Activated CD8-positive, alpha-beta memory T cell treated with anti-CD3 and anti-CD28 coated beads for 36 hours (primary cell): ENCODE measurements at regions not wholly inside any gene's neighbourhood (a gene's known extent, or its start where the extent isn't known, plus 50 kb on each side); places are given as distances from the start of the nearest gene placed in this dataset.

Experiments used
- CTCF ChIA-PET: fragments of 350-600 bp; sonication (Branson Sonifier 250); formaldehyde crosslinking; loops from one replicate; lab custom pipeline; 2021; ENCODE audit warnings: antibody characterized with exemption; lab: Charles Lee
- POLR2A ChIA-PET: fragments of 350-600 bp; sonication (Branson Sonifier 250); formaldehyde crosslinking; loops from one replicate; lab custom pipeline; 2021; ENCODE audit warnings: antibody characterized with exemption; lab: Charles Lee

- ChIA-PET POLR2A (no interaction called here), CTCF (no interaction called here)
Measured at GRCh38 chr18:76689646-76690264, 132.6 kb upstream of the ZNF236 start.

DNA sequence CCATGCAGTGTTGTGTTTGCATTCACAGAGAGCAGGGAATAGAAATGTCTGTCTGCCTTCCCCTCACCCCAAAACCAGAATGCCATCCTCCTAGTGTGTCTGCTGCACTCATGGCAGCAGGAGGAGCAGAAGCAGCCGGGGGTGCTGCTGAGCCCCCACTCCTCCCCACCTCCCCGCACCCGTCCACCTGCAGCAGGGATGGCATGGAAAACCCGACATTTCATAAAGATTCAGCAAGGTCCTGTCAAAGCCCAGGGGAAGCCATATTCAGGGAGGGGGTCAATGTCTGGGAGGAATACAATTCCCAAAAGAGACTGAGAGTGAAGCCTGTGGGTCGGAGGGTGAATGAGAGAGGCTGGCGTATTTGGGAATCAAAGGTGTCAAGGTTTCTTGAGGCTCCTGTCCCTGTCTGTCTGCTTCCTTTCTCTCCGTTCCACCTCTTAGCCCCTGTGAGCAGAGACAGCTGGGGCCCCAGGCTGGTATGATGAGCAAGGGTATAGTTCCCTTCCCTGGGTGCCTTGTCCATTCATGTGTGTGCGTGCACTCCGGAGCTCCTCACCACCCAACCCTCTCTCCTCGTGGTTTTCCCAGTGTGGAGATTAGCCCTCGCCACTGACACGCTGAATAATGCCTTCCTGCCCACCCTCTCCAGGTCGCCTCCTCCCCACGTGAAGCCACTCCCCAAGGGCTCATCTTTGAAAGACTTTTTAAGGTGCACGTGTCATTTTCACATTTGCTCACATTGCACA is 133.5 kb upstream of the ZNF236 start:
- ChIA-PET POLR2A (no interaction called here), CTCF (no interaction called here)

DNA sequence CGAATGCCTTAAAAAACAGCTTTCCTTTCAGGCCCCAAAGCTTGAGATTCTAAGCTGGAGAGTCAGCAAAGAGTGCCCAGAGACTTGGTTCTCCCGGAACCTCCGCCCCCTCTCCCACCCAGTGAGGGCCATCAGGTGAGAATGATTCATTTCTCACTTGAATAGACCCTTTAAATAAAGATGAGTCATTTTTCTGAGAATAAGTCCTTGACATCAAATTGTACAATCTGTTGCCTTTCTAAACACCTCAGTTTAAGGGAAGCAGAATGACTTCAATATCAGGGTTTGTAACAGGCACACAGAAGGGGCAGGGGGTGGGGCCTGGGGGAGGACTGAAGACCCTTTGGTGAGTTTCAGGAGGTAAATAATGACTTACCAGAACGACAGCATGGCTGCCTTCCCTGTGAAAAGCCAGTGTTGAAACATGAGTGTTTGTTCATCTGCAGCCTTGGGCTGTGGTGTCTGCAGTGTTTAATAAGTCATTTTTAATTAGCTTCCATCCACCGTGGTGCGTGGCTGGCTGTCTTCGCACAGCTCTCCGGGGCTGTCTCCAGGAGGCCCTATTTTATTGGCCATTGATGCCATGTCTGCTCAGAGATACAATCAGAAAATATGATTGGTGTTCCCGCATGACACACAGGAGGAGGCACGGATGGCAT is 134.9 kb upstream of the ZNF236 start:
- ChIA-PET CTCF (interaction anchor here (0.6 to 0.7 kb wide), 2 partner anchors 12 to 13 kb away, joined by 3 to 5 read pairs; no protein-coding TSS in a partner anchor), POLR2A (no interaction called here)

DNA sequence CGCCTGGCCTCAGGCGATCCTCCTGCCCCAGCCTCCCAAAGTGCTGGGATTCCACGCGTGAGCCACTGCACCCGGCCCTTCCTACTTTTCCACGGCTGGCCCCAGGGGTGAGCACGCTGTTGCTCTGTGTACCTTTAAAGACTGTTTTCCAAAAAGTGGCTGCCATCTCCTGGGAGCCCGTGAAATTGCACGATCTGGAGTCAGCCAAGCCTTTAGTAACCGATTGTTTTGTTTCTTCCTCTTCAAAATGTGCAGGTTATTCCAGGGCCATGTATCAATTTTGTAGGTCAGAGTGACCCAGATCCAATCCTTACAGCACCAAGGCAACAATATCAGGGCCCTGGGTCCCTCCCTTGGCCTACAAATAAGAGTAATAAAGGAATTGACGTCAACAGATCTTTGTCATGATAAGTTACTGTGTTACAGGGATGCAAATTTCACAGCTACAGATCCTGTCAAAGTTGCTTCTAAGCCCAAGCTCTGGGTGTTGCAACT is 135.6 kb upstream of the ZNF236 start:
- ChIA-PET CTCF (interaction anchor here (0.7 kb wide), 1 partner anchor 13 kb away, joined by 5 read pairs; no protein-coding TSS in a partner anchor), POLR2A (no interaction called here)

GRCh38 chr18:76685860-76686259 is 136.5 kb upstream of the ZNF236 start:
- ChIA-PET POLR2A (interaction anchor here (0.6 kb wide), 1 partner anchor 275 kb away, joined by 5 read pairs; no protein-coding TSS in a partner anchor), CTCF (no interaction called here)

GRCh38 chr18:76685402-76685801 is 137.0 kb upstream of the ZNF236 start:
- ChIA-PET POLR2A (interaction anchor here (0.6 kb wide), 1 partner anchor 276 kb away, joined by 5 read pairs; no protein-coding TSS in a partner anchor), CTCF (no interaction called here)

DNA sequence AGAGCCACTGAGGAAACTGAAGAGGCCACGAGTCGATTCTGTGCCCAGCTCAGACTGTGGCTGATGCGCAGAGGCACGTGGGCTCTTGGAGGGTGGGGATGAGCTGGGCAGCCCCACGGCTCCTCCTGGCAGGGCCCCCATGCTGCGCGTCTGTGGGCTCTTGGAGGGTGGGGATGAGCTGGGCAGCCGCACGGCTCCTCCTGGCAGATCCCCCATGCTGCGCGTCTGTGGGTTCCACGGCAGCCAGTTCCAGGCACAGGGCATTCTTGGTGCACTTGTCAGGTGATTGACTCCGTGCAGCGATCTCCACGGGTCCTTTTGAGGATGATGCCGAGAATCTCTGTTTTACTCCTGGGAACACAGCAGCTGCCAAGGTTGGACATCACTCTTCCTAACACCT is 138.1 kb upstream of the ZNF236 start:
- POLR2A ChIA-PET, result no interaction called here
- CTCF ChIA-PET, result no interaction called here

DNA sequence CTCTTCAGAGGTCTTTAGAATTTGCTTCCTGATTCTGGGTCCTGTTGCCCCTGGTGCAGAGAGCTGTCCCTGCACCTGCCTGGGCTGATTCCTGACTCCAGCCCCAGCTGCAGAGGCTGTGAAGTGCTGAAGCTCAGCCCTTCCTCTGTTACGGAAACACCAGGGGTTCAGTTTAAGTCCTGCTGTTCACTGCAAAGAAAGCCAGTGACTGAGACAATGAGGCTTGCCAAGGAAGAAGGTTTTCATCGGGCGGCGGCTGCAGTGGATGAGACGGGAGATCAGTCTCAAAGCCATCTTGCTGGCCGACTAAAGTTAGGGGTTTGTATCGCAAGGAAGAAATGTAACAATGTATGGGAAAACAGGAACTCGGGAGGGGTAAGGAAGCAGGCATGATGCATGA is 142.4 kb upstream of the ZNF236 start:
- ChIA-PET CTCF (no interaction called here), POLR2A (no interaction called here)

- ChIA-PET POLR2A (no interaction called here), CTCF (no interaction called here)
Measured at GRCh38 chr18:76679259-76679658, 143.1 kb upstream of the ZNF236 start.

- POLR2A ChIA-PET, result no interaction called here
- CTCF ChIA-PET, result no interaction called here
Measured at GRCh38 chr18:76678248-76678647, 144.1 kb upstream of the ZNF236 start.

DNA sequence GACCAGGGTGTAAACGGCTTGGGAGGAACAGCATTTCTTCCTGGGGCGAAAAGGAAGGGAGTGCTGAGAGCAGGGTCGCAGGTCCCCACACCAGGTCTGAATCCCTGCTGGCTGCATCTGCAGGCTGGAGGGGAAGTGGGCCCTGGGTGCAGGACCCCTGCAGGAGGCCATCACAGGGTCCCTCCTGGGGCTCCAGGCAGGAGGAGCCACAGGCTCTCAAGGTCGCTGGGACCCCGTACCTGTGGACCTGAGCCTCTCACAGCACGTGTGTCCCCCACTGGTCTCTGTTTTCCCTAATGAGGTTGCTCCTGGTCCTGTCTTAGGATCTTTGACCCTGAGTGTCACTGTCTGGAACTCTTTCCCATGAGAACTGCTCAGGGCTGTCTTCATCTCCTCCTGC is 147.8 kb upstream of the ZNF236 start:
- CTCF ChIA-PET, result no interaction called here
- POLR2A ChIA-PET, result no interaction called here

- CTCF ChIA-PET, result no interaction called here
- POLR2A ChIA-PET, result no interaction called here
Measured at GRCh38 chr18:76673281-76674185, 148.8 kb upstream of the ZNF236 start.

DNA sequence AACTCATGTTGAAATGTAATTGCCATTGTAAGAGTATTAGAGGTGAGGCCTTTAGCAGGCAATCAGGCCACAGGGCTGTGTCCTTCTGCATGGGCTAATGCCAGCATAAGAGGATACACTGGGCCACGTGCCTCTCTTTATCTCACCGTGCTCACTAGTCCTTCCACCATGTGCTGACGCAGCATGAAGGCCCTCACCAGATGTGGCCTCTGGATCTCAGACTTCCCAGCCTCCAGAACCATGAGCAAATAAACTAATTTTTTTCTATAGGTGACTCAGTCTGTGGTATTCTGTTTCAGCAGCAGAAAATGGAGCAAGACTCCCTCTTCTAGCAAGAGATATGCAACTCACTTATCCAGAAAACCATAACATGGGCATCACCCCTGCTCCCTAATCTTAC is 149.7 kb upstream of the ZNF236 start:
- CTCF ChIA-PET, result no interaction called here
- POLR2A ChIA-PET, result no interaction called here

DNA sequence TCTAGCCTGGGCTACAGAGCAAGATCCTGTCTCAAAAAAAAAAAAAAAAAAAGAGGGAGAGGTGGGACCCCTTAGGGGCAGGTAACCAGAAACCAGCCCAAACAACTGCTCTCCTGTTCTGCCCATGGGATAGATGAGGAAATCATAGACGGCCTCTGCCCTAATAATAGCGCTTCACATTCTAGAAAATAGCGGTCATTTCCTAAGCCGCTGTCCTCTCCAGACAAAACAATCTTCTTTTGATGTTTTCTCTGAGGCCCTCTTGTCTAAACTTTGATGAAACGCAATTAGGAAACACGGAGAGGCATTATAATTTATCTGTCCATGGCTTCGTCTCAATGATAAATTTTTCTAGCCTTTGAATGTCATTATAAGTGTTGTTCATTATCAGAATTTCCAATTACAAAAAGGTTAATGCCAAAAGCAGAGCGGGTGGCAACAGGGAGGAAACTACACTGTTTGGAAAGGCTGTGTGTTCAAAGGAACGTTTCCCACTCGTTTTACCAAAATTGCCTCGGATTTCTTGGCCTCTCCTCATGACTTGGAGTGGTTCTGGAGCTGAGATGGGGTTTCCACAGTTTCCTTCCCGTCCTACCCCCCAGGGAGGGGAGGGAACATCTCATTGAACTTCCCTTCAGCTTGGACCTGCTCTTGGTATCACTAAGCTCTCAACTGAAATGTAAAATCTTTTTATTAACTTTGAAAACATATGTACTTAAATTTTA is 151.6 kb upstream of the ZNF236 start:
- CTCF ChIA-PET, result no interaction called here
- POLR2A ChIA-PET, result no interaction called here

GRCh38 chr18:76668546-76668945 is 153.8 kb upstream of the ZNF236 start:
- ChIA-PET CTCF (no interaction called here), POLR2A (no interaction called here)

GRCh38 chr18:76668119-76668518 is 154.2 kb upstream of the ZNF236 start:
- POLR2A ChIA-PET, result no interaction called here

GRCh38 chr18:76667603-76668002 is 154.8 kb upstream of the ZNF236 start:
- CTCF ChIA-PET, result interaction anchor here (0.5 kb wide), 1 partner anchor 267 kb away, joined by 3 read pairs; no protein-coding TSS in a partner anchor
- POLR2A ChIA-PET, result no interaction called here

More at GRCh38 chr18:76668119-76668518, 154.2 kb upstream of the ZNF236 start:
- CTCF ChIA-PET, result no interaction called here

DNA sequence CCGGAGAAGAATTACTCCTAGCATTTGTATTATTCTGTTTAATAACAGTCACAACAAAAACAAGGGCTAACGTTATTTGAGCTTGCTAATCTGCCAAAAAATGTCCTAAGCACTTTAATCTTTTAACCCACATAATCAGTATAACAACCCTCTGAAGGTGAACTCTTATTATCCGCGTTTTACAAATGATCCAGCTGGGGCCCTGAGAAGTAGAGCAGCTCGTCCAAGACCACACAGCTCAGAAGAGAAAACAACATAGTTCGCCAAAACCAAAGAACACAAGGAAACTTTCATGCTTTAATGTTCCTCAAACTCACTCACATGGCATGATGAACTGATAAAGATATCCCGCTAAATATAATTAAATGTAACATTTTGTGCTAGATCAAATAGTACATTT is 159.7 kb upstream of the ZNF236 start:
- ChIA-PET CTCF (interaction anchor here (0.6 kb wide), 1 partner anchor 33 kb away, joined by 4 read pairs; no protein-coding TSS in a partner anchor), POLR2A (no interaction called here)
